Epithelial cell of proximal tubule (primary cell): ENCODE measurements at regions not wholly inside any gene's neighbourhood (a gene's known extent, or its start where the extent isn't known, plus 50 kb on each side); places are given as distances from the start of the nearest gene placed in this dataset.

Experiments used
- DNase-seq: peaks from one replicate; pipeline ENCODE4 v3.0.0-alpha.2; 2011; ENCODE audit warnings: low read depth
- H3K4me3 ChIP-seq: 2 replicates; pipeline ENCODE4 v1.5.1; 2011; ENCODE audit warnings: low read depth, mild to moderate bottlenecking, low read length
- CTCF ChIP-seq: conservative IDR thresholded peaks from 2 replicates; pipeline ENCODE4 v1.5.1; 2012; ENCODE audit warnings: low read depth, mild to moderate bottlenecking, low read length

- TF ChIP-seq CTCF = no peak
- no peak overlapping the region for H3K4me3 ChIP-seq
- DNase-seq = no peak
Measured at GRCh38 chr20:22459754-22460153, 124.6 kb downstream of the FOXA2 start.

GRCh38 chr20:22456109-22456508 is 128.3 kb downstream of the FOXA2 start:
- H3K4me3 ChIP-seq = no peak overlapping the region
- no peak for DNase-seq
- no peak for TF ChIP-seq CTCF

- TF ChIP-seq CTCF = no peak
- DNase-seq = no peak
- H3K4me3 ChIP-seq = no peak overlapping the region
Measured at GRCh38 chr20:22455259-22455658, 129.1 kb downstream of the FOXA2 start.

GRCh38 chr20:22453244-22454080 is 130.9 kb downstream of the FOXA2 start:
- H3K4me3 ChIP-seq = no peak overlapping the region
- TF ChIP-seq CTCF = peak; percentile 85
- DNase-seq = no peak

GRCh38 chr20:22452442-22453011 is 131.8 kb downstream of the FOXA2 start:
- DNase-seq = no peak
- TF ChIP-seq CTCF = no peak
- H3K4me3 ChIP-seq = no peak overlapping the region

- no peak for TF ChIP-seq CTCF
- no peak overlapping the region for H3K4me3 ChIP-seq
- no peak for DNase-seq
Measured at GRCh38 chr20:22450537-22450936, 133.8 kb downstream of the FOXA2 start.
